ENCODE measurements at regions not wholly inside any gene's neighbourhood (a gene's known extent, or its start where the extent isn't known, plus 50 kb on each side); places are given as distances from the start of the nearest gene placed in this dataset.

GRCh38 chr6:14281811-14282660 lies 164.5 kb downstream of the CD83 start:
- H3K27me3 ChIP-seq, result no peaks in the 10 kb centered on the region
- H3K36me3 ChIP-seq, result no peaks in the 10 kb centered on the region
- H3K4me1 ChIP-seq, result peaks cover 0 to 3% (median 0%) of the 10 kb centered on the region in 4 donors
- DNase-seq, result no peak
- no peak overlapping the region for H3K27ac ChIP-seq
- WGBS, 2 donors, result 91 to 93% methylated on average over 25 of the region's 25 CpGs
- TF ChIP-seq EP300 (IDR thresholded peaks at IDR 0.05), result no peak
- TF ChIP-seq CTCF (IDR thresholded peaks at IDR 0.05), result no peak
- TF ChIP-seq POLR2A (IDR thresholded peaks at IDR 0.05), result no peak
- no peak for TF ChIP-seq POLR2AphosphoS5 (IDR thresholded peaks at IDR 0.05)
- no peaks in the 10 kb centered on the region for H3K9me3 ChIP-seq
- no peak overlapping the region for H3K4me3 ChIP-seq
- no peak for ATAC-seq (ENCODE audit: low FRiP score in 2 of 2)

- Histone ChIP-seq H3K9me3 (no peaks in the 10 kb centered on the region), H3K4me3 (no peak overlapping the region), H3K4me1 (no peaks in the 10 kb centered on the region), H3K27me3 (no peaks in the 10 kb centered on the region), H3K27ac (no peak overlapping the region), H3K36me3 (no peaks in the 10 kb centered on the region)
- ATAC-seq (ENCODE audit: low FRiP score in 2 of 2) (no peak), DNase-seq (no peak)
- WGBS, 2 donors, result 81 to 90% methylated on average over 10 of the region's 10 CpGs
- TF ChIP-seq EP300 (IDR thresholded peaks at IDR 0.05), result no peak
- TF ChIP-seq POLR2A (IDR thresholded peaks at IDR 0.05), result no peak
Measured at GRCh38 chr6:14282854-14283505, 165.4 kb downstream of the CD83 start.

GRCh38 chr6:14283600-14284235 lies 166.1 kb downstream of the CD83 start:
- Histone ChIP-seq H3K27ac (no peak overlapping the region), H3K36me3 (no peaks in the 10 kb centered on the region), H3K27me3 (no peaks in the 10 kb centered on the region), H3K4me3 (no peak overlapping the region), H3K9me3 (no peaks in the 10 kb centered on the region), H3K4me1 (no peaks in the 10 kb centered on the region)
- no peak for DNase-seq
- no peak for TF ChIP-seq POLR2A (IDR thresholded peaks at IDR 0.05)
- peak in 2 of 6 experiments; percentile 11 to 21 for TF ChIP-seq CTCF (IDR thresholded peaks at IDR 0.05)
- no peak for TF ChIP-seq POLR2AphosphoS5 (IDR thresholded peaks at IDR 0.05)
- TF ChIP-seq EP300 (IDR thresholded peaks at IDR 0.05), result no peak
- WGBS, 2 donors, result 82 to 85% methylated on average over 12 of the region's 12 CpGs
- ATAC-seq (ENCODE audit: low FRiP score in 2 of 2), result no peak

DNA sequence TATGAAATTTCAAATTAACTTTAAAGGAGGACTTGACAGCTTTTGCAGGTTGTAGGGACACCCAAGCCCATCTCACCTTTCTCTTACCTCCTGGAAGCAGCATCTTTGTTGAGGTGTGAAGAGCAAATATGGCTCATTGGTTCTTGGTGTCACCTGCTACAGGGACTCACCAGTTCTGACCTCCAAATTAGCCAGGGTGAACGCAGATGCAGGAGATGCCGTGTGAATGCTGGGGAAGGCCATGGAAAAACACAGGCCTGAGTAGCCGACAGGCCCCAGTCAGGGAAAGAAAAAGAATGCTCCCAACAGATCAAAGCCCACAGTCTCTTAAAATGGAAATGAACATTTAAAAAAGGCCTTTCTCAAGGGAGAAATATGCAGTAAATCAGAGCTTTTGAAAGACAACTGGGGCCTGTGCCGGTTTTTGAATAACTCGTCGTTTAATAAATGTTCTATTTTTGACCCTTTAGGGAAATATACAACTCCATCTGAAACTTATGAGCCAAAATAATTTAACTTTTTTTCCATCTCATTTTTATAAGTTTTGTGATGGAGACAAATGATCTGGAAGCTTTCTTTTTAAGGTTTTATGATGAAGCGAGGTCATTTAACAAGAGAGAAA lies 167.5 kb downstream of the CD83 start:
- H3K4me3 ChIP-seq, result no peak overlapping the region
- ATAC-seq (ENCODE audit: low FRiP score in 2 of 2), result no peak
- H3K36me3 ChIP-seq, result no peaks in the 10 kb centered on the region
- 85% methylated on average over 7 of the region's 7 CpGs for WGBS, 2 donors
- TF ChIP-seq EP300 (IDR thresholded peaks at IDR 0.05), result no peak
- TF ChIP-seq POLR2A (IDR thresholded peaks at IDR 0.05), result no peak
- TF ChIP-seq POLR2AphosphoS5 (IDR thresholded peaks at IDR 0.05), result no peak
- TF ChIP-seq CTCF (IDR thresholded peaks at IDR 0.05), result no peak
- no peaks in the 10 kb centered on the region for H3K9me3 ChIP-seq
- no peak for DNase-seq
- H3K27me3 ChIP-seq, result no peaks in the 10 kb centered on the region
- no peaks in the 10 kb centered on the region for H3K4me1 ChIP-seq
- no peak overlapping the region for H3K27ac ChIP-seq

DNA sequence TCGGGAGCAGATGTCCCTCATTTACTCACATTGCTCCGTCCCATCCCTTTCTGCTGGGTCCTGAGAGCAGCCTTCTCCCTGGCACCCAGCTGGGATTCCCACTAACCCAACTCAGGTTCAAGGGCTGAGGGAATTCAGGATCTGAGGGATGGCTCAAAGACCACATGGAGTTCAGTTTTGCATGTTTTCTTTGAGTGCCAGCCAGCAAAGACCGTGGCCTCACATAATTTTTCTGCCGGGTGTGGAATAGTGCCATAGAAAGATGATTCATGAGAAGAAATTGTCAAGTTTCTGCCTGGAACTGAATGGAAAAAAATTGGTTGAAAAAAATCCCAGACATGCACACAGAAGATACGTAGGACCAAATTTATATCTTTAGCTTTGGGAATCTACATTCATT lies 168.6 kb downstream of the CD83 start:
- DNase-seq (no peak), ATAC-seq (ENCODE audit: low FRiP score in 2 of 2) (peak in 1 of 2 donors; percentile 45)
- Histone ChIP-seq H3K4me3 (no peak overlapping the region), H3K9me3 (no peaks in the 10 kb centered on the region), H3K36me3 (no peaks in the 10 kb centered on the region), H3K27ac (no peak overlapping the region), H3K27me3 (no peaks in the 10 kb centered on the region), H3K4me1 (no peaks in the 10 kb centered on the region)
- no peak for TF ChIP-seq POLR2A (IDR thresholded peaks at IDR 0.05)
- TF ChIP-seq POLR2AphosphoS5 (IDR thresholded peaks at IDR 0.05), result no peak
- no peak for TF ChIP-seq EP300 (IDR thresholded peaks at IDR 0.05)
- TF ChIP-seq CTCF (IDR thresholded peaks at IDR 0.05), result no peak
- 71% methylated on average over 5 of the region's 5 CpGs for WGBS, 2 donors

Measured in upper lobe of left lung (tissue), 6 donors.